Retinal pigment epithelial cell (primary cell): ENCODE measurements at regions not wholly inside any gene's neighbourhood (a gene's known extent, or its start where the extent isn't known, plus 50 kb on each side); places are given as distances from the start of the nearest gene placed in this dataset.

ENCODE experiments used
- DNase-seq: peaks from one replicate; pipeline ENCODE4 v3.0.0-alpha.2; 2010; ENCODE audit warnings: low read depth
- H3K4me3 ChIP-seq: 2 replicates; pipeline ENCODE4 v1.5.1; 2011; ENCODE audit warnings: mild to moderate bottlenecking, low read length, control low read depth, moderate library complexity
- CTCF ChIP-seq: conservative IDR thresholded peaks from 2 replicates; pipeline ENCODE4 v1.5.1; 2011; ENCODE audit warnings: low read depth, low read length, control low read depth, inconsistent platforms

- H3K4me3 ChIP-seq: no peak overlapping the region
- TF ChIP-seq CTCF: no peak
- no peak for DNase-seq
Observed at GRCh38 chr10:5585517-5586206, 60.9 kb downstream of the CALML3 start.

GRCh38 chr10:5587151-5588079 lies 62.7 kb downstream of the CALML3 start:
- H3K4me3 ChIP-seq: no peak overlapping the region
- TF ChIP-seq CTCF: no peak
- DNase-seq: no peak

- no peak overlapping the region for H3K4me3 ChIP-seq
Observed at GRCh38 chr10:5588080-5588453, 63.3 kb downstream of the CALML3 start.

GRCh38 chr10:5588603-5589002 lies 63.8 kb downstream of the CALML3 start:
- H3K4me3 ChIP-seq: no peak overlapping the region
- TF ChIP-seq CTCF: no peak
- DNase-seq: no peak

More at GRCh38 chr10:5588080-5588453, 63.3 kb downstream of the CALML3 start:
- no peak for TF ChIP-seq CTCF
- no peak for DNase-seq
